ENCODE measurements at regions not wholly inside any gene's neighbourhood (a gene's known extent, or its start where the extent isn't known, plus 50 kb on each side); places are given as distances from the start of the nearest gene placed in this dataset.

DNA sequence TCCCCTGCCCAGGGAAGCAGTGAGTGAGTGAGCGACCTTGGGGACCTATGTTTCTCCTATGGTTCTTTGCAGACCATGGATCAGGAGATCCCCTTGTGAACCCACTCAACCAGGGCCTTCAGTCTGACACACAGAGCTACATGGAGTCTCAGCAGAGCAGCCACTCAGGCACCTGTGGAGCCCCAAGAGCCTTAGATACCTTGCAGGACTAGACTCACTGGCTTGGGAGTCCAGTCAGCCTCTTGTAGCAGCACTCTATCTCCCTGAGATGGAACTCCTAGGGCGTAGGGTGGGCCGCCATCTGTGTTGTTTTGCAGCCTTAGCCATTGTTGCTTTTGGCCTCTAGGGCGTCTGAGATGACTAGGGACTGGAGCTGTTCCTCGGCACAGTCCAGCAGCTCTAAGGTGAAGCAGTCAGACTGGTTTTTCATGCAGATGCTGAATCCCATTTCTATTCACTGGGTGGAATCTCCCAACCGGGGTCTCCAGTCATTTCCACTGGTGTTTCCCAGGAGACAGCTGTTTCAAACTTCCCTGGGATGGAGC lies 284.6 kb upstream of the RPS23 start:
- TF ChIP-seq CTCF (IDR thresholded peaks at IDR 0.05; ENCODE audit: low read depth, low read length, missing control alignments), result no peak
- no peak overlapping the region for H3K4me3 ChIP-seq (ENCODE audit: low read depth, low read length)
- DNase-seq (ENCODE audit: low read depth), result no peak

- no peak overlapping the region for H3K4me3 ChIP-seq (ENCODE audit: low read depth, low read length)
- no peak for DNase-seq (ENCODE audit: low read depth)
- no peak for TF ChIP-seq CTCF (IDR thresholded peaks at IDR 0.05; ENCODE audit: low read depth, low read length, missing control alignments)
Measured at GRCh38 chr5:82561797-82562196, 283.6 kb upstream of the RPS23 start.

- TF ChIP-seq CTCF (IDR thresholded peaks at IDR 0.05; ENCODE audit: low read depth, low read length, missing control alignments), result no peak
Measured at GRCh38 chr5:82560969-82561368, 282.8 kb upstream of the RPS23 start.

GRCh38 chr5:82560561-82560960 lies 282.4 kb upstream of the RPS23 start:
- no peak for DNase-seq (ENCODE audit: low read depth)
- H3K4me3 ChIP-seq (ENCODE audit: low read depth, low read length), result no peak overlapping the region
- no peak for TF ChIP-seq CTCF (IDR thresholded peaks at IDR 0.05; ENCODE audit: low read depth, low read length, missing control alignments)

More at GRCh38 chr5:82560969-82561368, 282.8 kb upstream of the RPS23 start:
- DNase-seq (ENCODE audit: low read depth), result no peak
- no peak overlapping the region for H3K4me3 ChIP-seq (ENCODE audit: low read depth, low read length)

DNA sequence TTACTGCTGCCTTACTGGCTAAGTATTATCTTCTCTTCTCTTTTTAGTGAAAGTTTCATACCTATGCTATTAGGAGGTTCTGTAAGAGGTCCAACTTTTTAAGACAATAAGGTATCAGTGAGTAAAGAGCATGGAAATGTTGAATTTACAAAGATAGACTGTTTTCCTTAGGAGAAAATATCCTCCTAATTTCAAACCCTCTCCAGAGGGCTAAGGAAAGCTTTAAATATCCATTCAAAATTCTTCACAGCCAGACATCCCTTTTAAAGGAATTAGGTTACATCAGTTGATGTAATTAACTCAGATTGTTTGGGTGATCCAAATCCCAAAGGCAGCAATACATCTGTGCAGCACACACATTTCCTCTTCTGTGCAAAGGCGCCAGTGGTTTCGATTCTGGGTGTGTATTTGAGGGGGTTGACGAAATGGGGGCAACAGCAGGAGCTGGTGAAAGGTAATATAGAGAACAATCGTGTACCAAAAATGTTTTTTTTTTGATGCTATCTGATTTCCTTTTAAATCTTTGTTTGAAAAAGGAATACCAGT lies 273.8 kb upstream of the RPS23 start:
- no peak for TF ChIP-seq CTCF (IDR thresholded peaks at IDR 0.05; ENCODE audit: low read depth, low read length, missing control alignments)
- H3K4me3 ChIP-seq (ENCODE audit: low read depth, low read length), result no peak overlapping the region
- DNase-seq (ENCODE audit: low read depth), result no peak

GRCh38 chr5:82551192-82551591 lies 273.0 kb upstream of the RPS23 start:
- no peak for TF ChIP-seq CTCF (IDR thresholded peaks at IDR 0.05; ENCODE audit: low read depth, low read length, missing control alignments)
- no peak for DNase-seq (ENCODE audit: low read depth)
- no peak overlapping the region for H3K4me3 ChIP-seq (ENCODE audit: low read depth, low read length)

GRCh38 chr5:82549263-82549662 lies 271.1 kb upstream of the RPS23 start:
- DNase-seq (ENCODE audit: low read depth), result no peak
- no peak overlapping the region for H3K4me3 ChIP-seq (ENCODE audit: low read depth, low read length)
- no peak for TF ChIP-seq CTCF (IDR thresholded peaks at IDR 0.05; ENCODE audit: low read depth, low read length, missing control alignments)

Measured in GM12864 (cell line).